ENCODE measurements at regions not wholly inside any gene's neighbourhood (a gene's known extent, or its start where the extent isn't known, plus 50 kb on each side); places are given as distances from the start of the nearest gene placed in this dataset.

DNA sequence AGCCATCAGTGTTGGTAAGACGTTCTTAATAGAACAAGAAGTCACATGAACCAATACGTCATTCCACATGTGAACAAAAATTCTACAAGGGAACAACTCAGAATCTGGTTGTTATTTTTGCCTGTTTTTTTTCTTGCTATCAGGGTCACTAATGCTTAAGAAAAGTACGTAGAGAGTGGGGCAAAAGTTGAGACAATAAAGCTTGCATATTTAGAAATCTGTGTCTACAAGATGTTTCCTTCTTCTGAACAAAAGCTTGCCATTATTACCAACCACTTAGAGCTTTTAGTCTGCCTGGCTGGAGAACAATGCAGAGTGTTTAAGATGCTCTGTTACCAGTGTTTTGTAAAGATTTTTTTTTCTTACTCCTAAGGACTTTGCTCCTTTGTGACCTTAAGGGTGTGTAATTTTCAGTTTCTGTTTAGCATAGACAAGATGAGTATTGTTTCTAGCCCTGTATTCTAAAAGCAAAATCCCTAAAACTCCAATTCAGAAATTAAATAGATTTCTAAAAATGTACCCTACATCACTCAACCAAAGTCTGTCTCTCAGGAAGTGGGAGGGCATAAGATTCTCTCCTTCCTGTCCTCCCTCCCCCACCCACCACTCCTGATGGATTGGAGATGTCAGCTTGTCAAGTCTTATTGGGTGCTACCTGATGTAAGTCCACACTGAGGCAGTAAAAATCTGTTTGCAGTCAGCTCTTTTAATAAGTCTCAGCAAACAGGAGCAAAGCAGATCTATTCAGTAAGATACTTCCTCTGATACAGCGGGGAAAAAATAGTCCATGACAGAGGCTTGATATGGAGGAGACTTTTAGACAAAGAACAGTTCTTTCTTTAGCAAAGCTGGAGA, 267.6 kb downstream of the GRIN2B start:
- H3K27ac Mint-ChIP-seq: no peak overlapping the region
- ATAC-seq: no peak
- peaks cover 2% of the 10 kb centered on the region for H3K27me3 Mint-ChIP-seq
- no peaks in the 10 kb centered on the region for H3K9me3 Mint-ChIP-seq
- H3K4me1 Mint-ChIP-seq: no peaks in the 10 kb centered on the region
- DNase-seq: no peak
- no peak overlapping the region for H3K4me3 Mint-ChIP-seq
- H3K36me3 Mint-ChIP-seq (ENCODE audit: low read depth): no peaks in the 10 kb centered on the region

DNA sequence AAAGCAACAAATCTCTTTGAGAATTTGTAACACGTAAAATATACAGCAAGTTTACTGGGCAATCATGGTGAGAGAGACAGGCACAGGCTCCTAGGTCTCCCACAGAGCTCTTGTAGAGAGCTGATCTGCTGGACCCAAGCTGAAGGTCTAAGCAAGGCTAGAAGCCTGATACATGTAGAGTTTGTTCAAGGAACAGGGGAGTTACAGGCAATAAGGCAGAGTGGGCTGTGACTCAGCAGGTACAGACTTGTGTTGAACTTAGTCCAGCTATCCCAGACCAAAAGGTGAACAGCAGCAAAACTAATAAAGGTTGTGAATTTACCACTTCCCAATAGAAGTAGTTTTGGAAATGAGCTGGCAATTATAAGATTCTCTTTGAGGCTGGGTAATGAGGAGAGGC, 273.6 kb downstream of the GRIN2B start:
- Mint-ChIP-seq H3K4me1 (no peaks in the 10 kb centered on the region), H3K36me3 (ENCODE audit: low read depth) (no peaks in the 10 kb centered on the region), H3K27ac (no peak overlapping the region), H3K27me3 (peaks cover 9% of the 10 kb centered on the region), H3K9me3 (no peaks in the 10 kb centered on the region), H3K4me3 (no peak overlapping the region)
- DNase-seq (no peak), ATAC-seq (no peak)

DNA sequence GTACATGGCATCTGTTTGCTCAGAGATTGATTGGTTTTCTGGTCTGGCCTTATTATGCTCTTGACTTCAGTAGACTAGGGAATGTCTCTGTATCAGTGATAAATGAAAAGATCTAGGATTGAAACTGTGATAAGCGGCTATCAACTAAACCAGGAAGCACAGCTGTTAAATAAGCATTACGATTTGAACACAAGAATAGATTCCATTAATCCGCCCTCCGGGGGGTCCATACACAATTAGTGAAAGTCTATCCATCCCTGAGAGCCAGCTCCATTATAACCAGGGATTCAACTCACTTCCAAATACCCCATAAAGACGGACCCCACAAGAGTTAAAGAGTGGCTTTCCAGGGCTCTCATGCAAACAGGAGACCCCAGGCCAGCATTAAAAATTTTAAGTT, 279.0 kb downstream of the GRIN2B start:
- DNase-seq (no peak), ATAC-seq (no peak)
- Mint-ChIP-seq H3K4me1 (no peaks in the 10 kb centered on the region), H3K4me3 (no peak overlapping the region), H3K36me3 (ENCODE audit: low read depth) (no peaks in the 10 kb centered on the region), H3K27ac (no peak overlapping the region), H3K27me3 (peaks cover 17% of the 10 kb centered on the region), H3K9me3 (no peaks in the 10 kb centered on the region)

- ATAC-seq: no peak
- no peak overlapping the region for H3K4me3 Mint-ChIP-seq
- H3K27me3 Mint-ChIP-seq: peaks cover 17% of the 10 kb centered on the region
- H3K4me1 Mint-ChIP-seq: no peaks in the 10 kb centered on the region
- no peak for DNase-seq
- no peaks in the 10 kb centered on the region for H3K9me3 Mint-ChIP-seq
- H3K36me3 Mint-ChIP-seq (ENCODE audit: low read depth): no peaks in the 10 kb centered on the region
- H3K27ac Mint-ChIP-seq: no peak overlapping the region
These were observed 279.9 kb downstream of the GRIN2B start for GRCh38 chr12:13701502-13701901.

GRCh38 chr12:13697973-13698372, 283.4 kb downstream of the GRIN2B start:
- H3K4me1 Mint-ChIP-seq: no peaks in the 10 kb centered on the region
- no peaks in the 10 kb centered on the region for H3K9me3 Mint-ChIP-seq
- H3K4me3 Mint-ChIP-seq: no peak overlapping the region
- ATAC-seq: no peak
- no peak for DNase-seq
- H3K27me3 Mint-ChIP-seq: peaks cover 11% of the 10 kb centered on the region
- no peaks in the 10 kb centered on the region for H3K36me3 Mint-ChIP-seq (ENCODE audit: low read depth)
- H3K27ac Mint-ChIP-seq: no peak overlapping the region

- DNase-seq (no peak), ATAC-seq (no peak)
- Mint-ChIP-seq H3K9me3 (no peaks in the 10 kb centered on the region), H3K27me3 (peaks cover 4% of the 10 kb centered on the region), H3K4me3 (no peak overlapping the region), H3K27ac (no peak overlapping the region), H3K36me3 (ENCODE audit: low read depth) (no peaks in the 10 kb centered on the region), H3K4me1 (no peaks in the 10 kb centered on the region)
These were observed 285.6 kb downstream of the GRIN2B start for GRCh38 chr12:13695781-13696180.

DNA sequence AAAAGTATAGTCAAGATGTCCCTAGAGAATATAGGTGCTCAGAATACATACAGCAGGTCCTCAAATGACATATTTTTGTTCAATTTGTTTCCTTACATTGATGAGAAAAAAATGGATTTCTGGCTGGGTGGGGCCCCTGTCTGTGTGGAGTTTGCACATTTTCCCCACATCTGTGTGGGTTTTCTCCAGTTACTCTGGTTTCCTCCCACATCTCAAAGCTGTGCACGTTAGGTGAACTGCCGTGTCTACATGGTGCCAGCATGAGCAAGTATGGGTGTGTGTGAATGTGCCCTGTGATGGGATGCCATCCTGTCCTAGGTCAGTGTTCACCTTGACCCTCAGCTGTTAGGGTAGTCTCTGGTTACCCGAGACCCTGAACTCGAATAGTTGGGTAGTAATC, 289.1 kb downstream of the GRIN2B start:
- Mint-ChIP-seq H3K9me3 (no peaks in the 10 kb centered on the region), H3K27me3 (peaks cover 9% of the 10 kb centered on the region), H3K36me3 (ENCODE audit: low read depth) (no peaks in the 10 kb centered on the region), H3K4me3 (no peak overlapping the region), H3K4me1 (no peaks in the 10 kb centered on the region), H3K27ac (no peak overlapping the region)
- no peak for ATAC-seq
- no peak for DNase-seq

DNA sequence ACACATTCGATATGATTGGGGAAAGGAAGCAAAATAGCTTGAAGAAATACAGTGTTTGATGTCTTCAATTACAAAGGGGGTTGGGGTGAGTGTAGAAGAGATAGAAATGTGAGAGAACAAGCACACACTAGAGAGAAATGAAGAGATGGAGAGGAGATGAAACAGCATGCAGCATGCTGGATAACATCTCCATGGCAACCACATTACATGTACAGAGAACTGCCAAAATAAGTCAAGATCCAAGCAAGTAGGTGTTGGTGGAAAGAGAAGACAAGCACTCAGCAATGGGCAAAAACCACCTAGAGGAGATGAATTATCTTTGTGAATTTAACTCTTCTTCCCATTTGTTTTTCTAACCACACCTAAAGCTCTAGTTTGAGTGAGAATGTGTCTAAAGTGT, 289.8 kb downstream of the GRIN2B start:
- peaks cover 9% of the 10 kb centered on the region for H3K27me3 Mint-ChIP-seq
- no peak for ATAC-seq
- no peaks in the 10 kb centered on the region for H3K4me1 Mint-ChIP-seq
- H3K9me3 Mint-ChIP-seq: no peaks in the 10 kb centered on the region
- no peak overlapping the region for H3K4me3 Mint-ChIP-seq
- no peaks in the 10 kb centered on the region for H3K36me3 Mint-ChIP-seq (ENCODE audit: low read depth)
- no peak overlapping the region for H3K27ac Mint-ChIP-seq
- no peak for DNase-seq

DNA sequence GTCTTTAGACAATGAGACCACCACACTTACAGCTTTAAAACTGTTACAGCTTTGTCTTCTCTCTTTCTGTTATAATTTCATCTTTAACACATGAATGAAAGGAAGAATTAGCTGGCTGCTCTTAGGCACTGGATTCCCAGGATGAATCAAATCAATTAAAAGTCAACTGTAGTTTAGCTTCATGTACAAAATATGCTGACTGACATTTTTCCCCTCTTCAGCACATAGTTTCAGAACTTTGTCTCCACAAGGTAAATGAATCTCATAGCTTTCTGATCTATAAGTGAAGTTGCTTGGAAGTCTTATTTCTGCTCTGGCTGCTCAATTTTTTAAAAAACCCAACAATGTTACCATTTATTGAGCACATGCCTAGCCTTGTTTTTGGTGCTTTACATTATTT, 293.8 kb downstream of the GRIN2B start:
- no peaks in the 10 kb centered on the region for H3K36me3 Mint-ChIP-seq (ENCODE audit: low read depth)

GRCh38 chr12:13686260-13686659, 295.1 kb downstream of the GRIN2B start:
- Mint-ChIP-seq H3K4me1 (no peaks in the 10 kb centered on the region), H3K27me3 (peaks cover 5% of the 10 kb centered on the region), H3K4me3 (no peak overlapping the region), H3K27ac (no peak overlapping the region), H3K9me3 (no peaks in the 10 kb centered on the region), H3K36me3 (ENCODE audit: low read depth) (no peaks in the 10 kb centered on the region)
- DNase-seq (no peak), ATAC-seq (no peak)

More for the DNA sequence above, 293.8 kb downstream of the GRIN2B start:
- DNase-seq (no peak), ATAC-seq (no peak)
- Mint-ChIP-seq H3K27me3 (peaks cover 5% of the 10 kb centered on the region), H3K9me3 (no peaks in the 10 kb centered on the region), H3K4me3 (no peak overlapping the region), H3K4me1 (no peaks in the 10 kb centered on the region), H3K27ac (no peak overlapping the region)

- Mint-ChIP-seq H3K9me3 (no peaks in the 10 kb centered on the region), H3K4me1 (no peaks in the 10 kb centered on the region), H3K27me3 (peaks cover 7% of the 10 kb centered on the region), H3K36me3 (ENCODE audit: low read depth) (no peaks in the 10 kb centered on the region), H3K4me3 (no peak overlapping the region), H3K27ac (no peak overlapping the region)
- no peak for ATAC-seq
- DNase-seq: no peak
These were observed 300.5 kb downstream of the GRIN2B start for GRCh38 chr12:13680916-13681315.

- DNase-seq (no peak), ATAC-seq (no peak)
- H3K4me1 Mint-ChIP-seq: no peaks in the 10 kb centered on the region
- H3K27me3 Mint-ChIP-seq: peaks cover 7% of the 10 kb centered on the region
- H3K4me3 Mint-ChIP-seq: no peak overlapping the region
- no peak overlapping the region for H3K27ac Mint-ChIP-seq
- no peaks in the 10 kb centered on the region for H3K9me3 Mint-ChIP-seq
- no peaks in the 10 kb centered on the region for H3K36me3 Mint-ChIP-seq (ENCODE audit: low read depth)
These were observed 304.5 kb downstream of the GRIN2B start for GRCh38 chr12:13676880-13677279.

- DNase-seq (no peak), ATAC-seq (no peak)
- Mint-ChIP-seq H3K36me3 (ENCODE audit: low read depth) (no peaks in the 10 kb centered on the region), H3K27me3 (no peaks in the 10 kb centered on the region), H3K4me3 (no peak overlapping the region), H3K9me3 (no peaks in the 10 kb centered on the region), H3K27ac (no peak overlapping the region), H3K4me1 (no peaks in the 10 kb centered on the region)
These were observed 311.0 kb downstream of the GRIN2B start for GRCh38 chr12:13670285-13670866.

GRCh38 chr12:13668880-13669279, 312.5 kb downstream of the GRIN2B start:
- DNase-seq (no peak), ATAC-seq (no peak)
- Mint-ChIP-seq H3K4me1 (no peaks in the 10 kb centered on the region), H3K9me3 (no peaks in the 10 kb centered on the region), H3K4me3 (no peak overlapping the region), H3K27me3 (no peaks in the 10 kb centered on the region), H3K36me3 (ENCODE audit: low read depth) (no peaks in the 10 kb centered on the region), H3K27ac (no peak overlapping the region)

- H3K36me3 Mint-ChIP-seq (ENCODE audit: low read depth): no peaks in the 10 kb centered on the region
- no peaks in the 10 kb centered on the region for H3K9me3 Mint-ChIP-seq
- H3K27me3 Mint-ChIP-seq: no peaks in the 10 kb centered on the region
- ATAC-seq: no peak
- H3K4me3 Mint-ChIP-seq: no peak overlapping the region
- no peaks in the 10 kb centered on the region for H3K4me1 Mint-ChIP-seq
- no peak overlapping the region for H3K27ac Mint-ChIP-seq
- no peak for DNase-seq
These were observed 314.6 kb downstream of the GRIN2B start for GRCh38 chr12:13666806-13667205.

Measured in activated naive CD8-positive, alpha-beta T cell treated with anti-CD3 and anti-CD28 coated beads, Interleukin-2, amount 50 U/mL, for 24 hours (primary cell).